A172 (cell line): ENCODE measurements at regions not wholly inside any gene's neighbourhood (a gene's known extent, or its start where the extent isn't known, plus 50 kb on each side); places are given as distances from the start of the nearest gene placed in this dataset.

Experiments
- DNase-seq: peaks from one replicate; pipeline ENCODE4 v3.0.0-alpha.2; 2015; ENCODE audit warnings: low spot score

DNA sequence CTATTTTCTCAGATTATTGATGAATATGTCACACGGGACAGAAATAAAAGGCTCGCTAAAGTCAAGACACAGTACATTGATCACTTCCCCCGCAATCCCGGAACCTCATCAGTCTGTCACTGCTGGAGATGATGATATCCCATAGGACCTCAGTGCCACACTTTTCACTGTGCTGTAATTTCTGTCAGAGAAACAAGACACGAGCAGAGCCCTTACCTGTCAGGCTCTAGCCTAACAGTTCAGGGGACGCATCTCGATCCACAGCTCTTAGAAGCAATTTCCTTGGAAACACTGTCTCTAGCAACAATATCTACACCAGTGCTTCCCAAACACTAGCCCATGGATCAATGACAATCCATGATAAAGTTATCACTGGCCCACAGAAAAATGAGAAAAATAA, 140.0 kb downstream of the GRIN2B start:
- no peak for DNase-seq

DNA sequence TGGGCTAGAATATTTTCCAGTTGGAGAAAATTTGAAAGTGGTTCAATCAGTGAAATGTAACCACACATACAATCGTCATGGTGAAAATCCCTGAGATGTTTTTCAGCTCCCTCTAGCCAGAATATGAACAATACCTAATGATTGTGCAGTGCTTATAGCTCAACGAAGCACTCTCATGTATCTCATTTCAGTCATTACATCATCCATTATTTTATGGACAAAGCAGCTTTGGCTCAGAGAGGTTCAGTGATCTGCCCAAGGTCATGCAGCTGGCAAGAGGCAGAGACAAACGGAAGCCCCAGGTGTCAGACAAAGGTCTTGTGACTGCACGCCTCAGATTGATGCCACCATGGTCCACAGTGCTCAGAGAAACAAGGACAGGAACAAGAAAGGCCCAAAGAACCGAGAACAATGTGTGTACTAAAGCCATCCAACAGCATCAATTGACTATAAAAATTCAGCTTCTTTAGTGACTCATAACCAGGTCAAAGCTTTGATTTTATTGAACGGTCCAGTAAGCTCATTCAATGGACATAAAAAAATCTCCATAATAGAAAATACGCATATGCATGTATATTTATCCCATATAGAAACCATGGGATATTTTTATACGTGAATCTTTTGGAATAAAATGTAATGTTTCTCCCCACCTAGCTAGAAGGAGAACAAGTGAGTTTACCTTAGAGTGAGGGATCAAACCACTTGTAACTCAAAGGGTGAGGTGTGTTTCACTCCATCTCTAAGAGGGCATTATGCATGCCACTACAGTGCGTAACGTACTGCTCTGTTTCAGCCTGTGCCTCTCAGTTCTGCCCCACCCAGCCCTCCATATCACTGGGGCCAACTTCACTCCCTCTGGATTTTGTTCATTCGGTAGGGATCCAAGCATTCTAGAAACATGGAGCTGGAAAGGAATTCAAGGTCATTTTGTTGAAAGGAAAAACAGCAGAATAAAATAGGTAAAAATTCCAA, 141.8 kb downstream of the GRIN2B start:
- no peak for DNase-seq

DNA sequence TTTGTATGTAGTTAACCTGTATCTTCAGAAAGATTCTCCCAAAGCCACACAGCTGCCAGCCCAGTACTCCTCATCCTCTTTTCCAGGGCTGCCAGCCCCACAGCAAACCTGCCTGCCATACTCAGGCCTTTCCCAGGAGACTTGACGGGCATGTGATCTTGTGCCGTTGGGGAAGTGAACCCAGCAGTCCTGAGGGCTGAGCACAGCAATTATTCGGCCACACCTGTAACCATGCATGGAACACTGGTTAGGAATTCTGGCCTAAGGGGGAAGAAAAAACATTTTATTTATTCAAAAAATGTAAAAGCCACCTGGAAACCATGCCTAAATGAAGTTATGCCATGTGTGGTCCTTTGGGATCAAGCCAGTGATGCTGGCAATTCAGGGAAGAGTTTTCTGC, 145.3 kb downstream of the GRIN2B start:
- DNase-seq, result no peak

DNA sequence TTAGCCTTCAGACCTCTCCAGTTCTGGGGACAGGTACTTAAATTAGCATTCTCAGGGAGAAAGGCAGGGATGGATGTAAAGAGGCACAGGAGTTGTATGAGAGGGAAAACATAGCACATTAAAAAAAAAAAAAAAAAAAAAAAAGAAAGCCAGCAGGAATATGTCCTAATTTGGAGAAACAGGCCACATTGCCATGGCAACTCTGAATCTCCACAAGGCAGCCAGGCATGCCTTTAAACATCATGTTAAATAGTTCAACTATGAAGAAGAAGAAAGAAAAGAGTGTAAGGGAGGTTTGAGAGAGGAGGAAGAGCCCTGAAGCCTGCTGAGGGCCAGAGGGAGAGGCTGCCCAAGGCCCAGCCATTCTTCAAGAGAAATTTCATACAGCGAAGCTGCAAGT, 145.8 kb downstream of the GRIN2B start:
- no peak for DNase-seq

DNA sequence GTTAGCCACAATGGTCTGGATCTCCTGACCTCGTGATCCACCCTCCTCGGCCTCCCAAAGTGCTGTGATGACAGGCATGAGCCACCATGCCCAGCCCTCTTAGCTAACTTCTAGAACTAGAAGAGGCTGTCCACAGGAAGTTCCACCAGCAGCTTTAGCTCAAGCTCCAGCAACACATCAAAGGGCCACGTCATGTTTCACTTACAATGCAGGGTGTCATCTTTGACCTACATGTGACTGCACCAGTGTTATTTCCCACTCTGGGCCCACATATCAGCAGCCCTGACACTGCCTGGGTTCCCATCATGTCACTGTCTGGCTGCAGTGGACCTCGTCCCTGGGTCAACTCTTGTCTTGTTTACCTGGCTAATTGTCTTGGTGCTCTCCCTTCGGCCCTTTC, 147.2 kb downstream of the GRIN2B start:
- no peak for DNase-seq

DNA sequence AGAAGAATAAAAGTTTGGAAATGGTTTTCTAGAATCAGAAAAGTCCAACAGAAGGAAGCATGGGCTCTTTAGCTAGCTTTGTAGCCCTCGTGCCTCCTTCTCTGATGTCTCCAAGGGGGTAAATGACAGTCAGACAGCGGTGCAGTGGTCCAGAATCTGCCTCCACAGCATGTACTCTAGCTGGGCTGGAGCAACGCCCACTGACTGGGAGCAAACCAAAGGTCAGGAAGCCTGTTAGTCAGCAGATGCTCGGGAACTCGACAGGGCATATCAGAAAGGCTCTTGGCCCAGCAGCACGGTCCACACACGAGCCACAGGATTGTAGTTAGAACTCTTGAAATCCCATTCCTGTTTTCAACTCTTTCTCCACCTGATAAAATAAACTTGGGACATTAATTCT, 164.3 kb downstream of the GRIN2B start:
- DNase-seq, result no peak

DNA sequence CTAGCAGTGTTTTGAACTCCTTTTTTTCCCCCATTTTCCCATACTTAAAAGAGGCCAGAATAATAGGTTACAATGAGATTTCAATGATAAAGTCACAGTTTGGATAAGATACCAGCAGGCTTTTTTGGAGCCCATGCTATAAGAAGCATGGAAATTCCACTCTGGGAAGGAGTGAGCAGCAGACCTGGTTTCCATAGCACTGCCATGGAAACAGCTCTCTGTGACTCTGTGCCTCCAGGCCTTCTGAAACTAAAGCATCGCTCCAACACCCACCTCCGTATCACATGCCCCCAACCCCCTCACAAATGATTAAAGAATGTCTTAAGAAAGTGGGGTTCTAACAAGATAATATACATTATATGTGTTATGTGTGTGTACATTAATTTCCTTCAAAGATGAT, 165.0 kb downstream of the GRIN2B start:
- DNase-seq, result no peak

DNA sequence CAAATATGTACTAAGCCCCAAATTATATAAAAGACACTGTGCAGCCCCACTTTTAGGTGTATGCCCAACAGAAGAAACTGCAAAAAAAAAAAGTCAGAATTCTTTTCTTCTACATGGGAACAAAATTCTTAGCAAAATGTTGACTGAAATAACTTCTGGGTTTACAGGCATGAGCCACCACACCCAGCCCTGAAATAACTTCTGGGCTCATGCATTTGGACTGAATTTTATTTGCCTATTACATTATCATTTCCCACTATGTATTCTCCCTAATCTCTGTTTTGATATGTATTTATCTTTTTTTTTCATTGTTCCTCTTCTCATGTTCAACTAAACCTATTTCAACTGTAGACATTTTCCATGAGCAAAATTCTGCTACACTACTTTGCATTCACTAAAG, 169.2 kb downstream of the GRIN2B start:
- no peak for DNase-seq

DNA sequence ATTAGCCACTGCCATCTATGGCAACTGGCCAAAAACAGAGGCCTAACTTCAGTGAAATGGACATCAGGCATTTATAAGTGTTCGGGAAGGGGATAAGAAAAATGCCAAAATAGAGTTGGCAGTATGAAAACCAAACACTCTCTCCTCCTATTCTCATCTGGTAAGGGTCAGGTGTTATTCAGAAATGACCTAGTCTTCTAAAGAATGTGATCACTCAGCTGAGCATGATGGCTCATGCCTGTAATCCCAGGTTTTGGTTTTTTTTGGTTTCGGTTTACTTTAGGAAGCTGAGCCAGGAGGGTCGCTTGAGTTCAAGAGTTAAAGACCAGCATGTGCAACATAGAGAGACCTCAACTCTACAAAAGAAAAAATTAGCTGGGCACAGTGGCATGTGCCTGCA, 170.3 kb downstream of the GRIN2B start:
- DNase-seq, result no peak

DNA sequence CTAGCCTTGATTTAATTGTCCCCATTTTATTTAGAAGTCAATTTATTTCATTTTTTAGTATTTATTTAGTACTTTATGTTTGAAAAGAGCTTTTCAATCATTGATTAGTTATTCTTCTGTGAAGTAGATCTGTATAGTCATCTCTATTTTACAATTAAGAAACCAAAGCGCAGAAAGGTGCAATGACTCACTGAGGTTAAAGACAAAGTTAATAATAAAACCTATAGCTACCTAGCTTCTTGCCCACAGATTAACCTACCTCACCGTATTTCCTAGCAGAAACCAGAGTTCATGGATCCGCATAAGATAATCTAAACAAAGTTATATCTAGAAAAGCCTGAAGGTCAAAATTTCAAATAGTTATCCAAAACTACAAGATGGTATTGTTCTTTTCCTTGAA, 176.4 kb downstream of the GRIN2B start:
- DNase-seq, result no peak

DNA sequence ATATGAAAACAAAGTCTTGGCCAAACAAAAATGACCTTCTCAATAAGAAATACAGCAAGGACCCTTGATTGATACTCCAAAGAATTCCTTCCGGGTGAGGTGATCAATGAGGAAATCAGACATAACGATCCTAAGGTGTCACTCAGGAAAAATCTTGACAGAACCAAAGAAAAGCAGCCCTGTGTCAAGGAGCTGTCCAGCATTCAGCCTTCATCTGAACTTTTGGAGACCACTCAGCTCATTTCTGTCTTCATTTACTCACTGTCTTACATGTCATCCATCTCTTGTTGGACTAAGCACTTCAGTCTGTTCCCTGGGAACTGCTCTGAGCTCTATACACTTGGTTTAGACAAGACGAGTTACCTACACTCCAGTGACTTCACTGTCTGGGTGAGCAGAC, 179.9 kb downstream of the GRIN2B start:
- DNase-seq, result no peak

DNA sequence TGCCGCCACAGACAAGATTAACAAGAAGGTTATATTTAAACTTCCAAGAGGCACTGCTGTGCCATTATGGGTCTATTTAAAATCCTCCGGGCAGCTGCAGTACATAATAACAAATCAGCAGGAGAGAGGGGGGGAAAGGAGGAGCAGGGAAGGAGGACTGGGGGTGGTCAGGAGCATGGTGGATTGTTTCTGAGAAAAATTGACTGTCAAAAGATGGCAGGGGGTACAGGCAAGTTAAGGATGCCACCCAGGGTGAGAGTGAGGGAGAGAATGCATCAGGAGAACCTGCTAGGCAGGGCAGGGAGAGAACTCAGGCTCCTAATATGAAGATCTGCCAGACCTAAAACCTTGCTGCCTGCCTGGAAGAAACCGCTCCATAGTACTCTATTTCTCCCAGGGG, 181.8 kb downstream of the GRIN2B start:
- DNase-seq, result no peak

DNA sequence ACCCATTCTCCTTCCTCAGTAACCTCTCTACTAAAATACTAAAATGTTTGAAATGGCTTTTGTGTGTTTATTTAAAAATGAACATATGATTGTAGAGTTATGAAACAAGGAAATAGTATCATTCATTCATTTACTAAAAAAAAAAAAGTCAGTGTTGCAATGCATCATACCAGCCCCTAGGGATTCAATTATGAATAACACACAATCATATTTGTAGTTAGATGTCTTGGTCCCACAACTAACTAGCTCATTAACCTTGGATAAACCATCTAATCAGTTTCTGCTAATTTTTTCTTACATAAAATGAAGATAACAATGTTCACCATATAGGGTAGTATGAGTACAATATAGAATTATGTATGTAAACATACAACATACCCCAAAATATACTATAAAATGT, 183.2 kb downstream of the GRIN2B start:
- no peak for DNase-seq

DNA sequence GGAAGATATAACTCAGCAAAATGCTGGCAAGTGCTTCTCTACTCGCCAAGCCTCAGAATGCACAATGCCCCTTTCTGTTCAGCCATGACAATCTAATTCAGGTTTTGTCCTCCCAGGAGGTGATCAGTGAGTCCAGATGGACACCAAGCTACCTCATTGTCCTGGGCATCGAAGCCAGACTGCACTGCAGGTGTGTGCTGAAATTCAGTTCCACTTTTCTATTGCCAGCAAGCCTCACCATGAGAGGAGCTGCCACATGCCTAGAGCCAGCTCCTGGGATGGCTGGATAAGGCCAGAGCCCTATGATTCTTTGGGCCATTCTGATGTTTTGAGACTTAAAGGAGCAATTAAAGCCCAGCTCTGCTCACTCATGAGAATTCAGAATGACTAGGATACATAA, 186.7 kb downstream of the GRIN2B start:
- no peak for DNase-seq

DNA sequence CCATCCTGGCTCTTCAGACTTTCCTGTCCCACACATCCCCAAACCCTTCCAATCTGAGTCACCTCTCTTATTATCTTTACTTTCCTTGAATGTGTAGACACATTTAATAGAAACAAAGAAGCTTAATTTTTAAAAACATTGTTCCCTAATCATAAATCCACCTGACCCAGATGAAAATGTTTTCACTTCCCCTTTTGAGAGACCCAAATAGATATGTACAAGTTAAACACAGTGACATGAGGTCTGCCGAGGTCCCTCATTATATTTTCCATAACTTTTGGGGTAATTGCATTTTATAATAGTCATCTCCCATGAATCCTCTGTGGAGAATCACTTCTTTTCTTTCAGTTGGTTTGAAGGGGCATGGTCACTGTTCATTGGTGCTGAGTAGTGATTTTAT, 191.1 kb downstream of the GRIN2B start:
- DNase-seq, result no peak

DNA sequence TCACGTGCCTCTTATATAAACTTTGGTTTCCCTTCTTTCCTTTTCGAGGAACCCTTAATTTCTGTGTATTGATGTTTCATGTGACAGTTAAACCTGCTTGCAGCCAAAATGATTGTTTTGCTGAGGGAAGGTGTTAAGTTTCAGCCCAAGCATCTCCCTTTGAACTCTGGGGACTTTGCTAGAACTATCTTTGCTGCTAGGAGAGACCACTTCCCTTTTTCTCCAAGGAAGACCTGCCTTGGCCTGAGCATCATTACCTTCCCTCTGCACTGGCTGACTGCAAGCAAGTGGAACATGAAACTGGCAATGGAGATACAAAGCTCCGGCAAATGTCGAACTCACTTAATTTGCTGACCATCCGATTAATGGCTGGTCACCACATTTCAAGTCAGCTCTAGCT, 192.8 kb downstream of the GRIN2B start:
- no peak for DNase-seq

DNA sequence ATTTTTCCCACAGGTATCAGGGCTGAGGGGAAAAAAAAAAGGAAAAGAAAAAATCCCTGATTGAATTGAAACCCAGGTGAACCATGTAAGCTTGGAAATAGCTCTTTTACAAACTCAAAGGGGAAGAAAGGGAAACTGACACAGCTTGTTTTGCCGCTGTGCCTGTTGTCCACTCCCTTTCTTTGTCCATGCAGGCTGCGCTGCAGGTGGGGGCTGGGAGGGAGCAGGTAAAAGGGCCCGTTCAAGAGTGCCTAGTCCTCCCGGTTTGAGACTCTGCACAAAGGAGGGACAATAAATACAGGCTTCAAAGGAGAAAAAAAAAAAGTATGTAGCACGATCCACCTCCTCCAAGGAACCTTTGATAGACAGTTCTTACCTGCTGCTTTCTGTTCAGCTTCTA, 194.8 kb downstream of the GRIN2B start:
- no peak for DNase-seq

DNA sequence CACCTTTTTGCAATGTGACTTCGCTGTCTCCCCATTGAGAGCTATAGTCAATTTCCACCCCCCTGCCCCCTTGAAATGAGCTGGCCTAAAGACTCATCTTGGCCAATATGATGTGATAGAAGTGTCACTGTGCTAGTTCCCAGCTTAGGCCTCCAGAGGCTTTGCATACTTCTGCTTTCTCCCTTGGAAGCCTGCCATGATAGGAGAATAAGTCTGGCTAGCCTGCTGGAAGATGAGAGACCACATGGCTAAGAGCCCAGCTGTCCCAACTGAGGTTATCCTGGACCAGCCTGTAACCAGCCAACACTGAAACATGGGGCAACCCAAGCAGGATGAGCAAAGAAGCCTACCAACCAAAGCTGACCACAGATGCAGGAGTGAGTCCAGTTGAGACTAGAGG, 196.9 kb downstream of the GRIN2B start:
- no peak for DNase-seq

DNA sequence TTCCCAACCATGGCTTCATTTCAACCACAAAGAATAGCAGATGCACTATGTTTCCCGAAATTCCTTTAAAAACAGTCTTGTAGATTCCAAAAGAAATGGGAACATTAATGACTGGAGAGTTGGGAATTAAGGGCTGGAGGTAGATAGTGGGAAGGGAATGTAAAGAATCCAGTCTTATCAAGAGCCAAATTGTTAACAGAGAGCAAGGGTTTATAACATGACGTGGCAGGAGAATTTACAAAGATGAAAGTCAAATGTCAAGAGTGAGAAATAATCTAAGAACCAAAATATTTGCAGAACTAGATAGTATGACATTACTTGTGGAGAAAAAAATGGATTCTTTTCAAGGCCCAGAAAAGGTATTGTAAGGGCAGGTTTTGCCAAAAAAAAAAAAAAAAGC, 200.9 kb downstream of the GRIN2B start:
- DNase-seq, result no peak

DNA sequence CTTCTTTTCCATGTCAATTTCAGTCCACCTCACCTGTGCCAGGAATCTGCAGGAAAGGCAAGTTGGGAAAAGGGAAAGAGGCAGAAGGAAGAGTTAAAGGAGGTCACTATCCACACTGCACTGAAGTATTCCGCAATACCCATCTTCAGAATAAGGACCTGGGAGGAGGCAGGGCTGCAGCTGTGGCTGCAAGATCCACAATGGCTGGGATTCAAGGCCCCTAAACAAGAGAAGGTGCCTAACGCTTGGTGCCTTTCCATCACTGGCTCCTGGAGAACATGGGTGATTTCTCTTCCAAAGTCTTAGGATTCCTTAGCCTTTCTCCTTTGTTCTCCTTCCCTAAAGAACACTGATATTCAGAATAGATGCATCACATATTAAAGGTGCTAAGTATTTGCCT, 204.0 kb downstream of the GRIN2B start:
- DNase-seq, result no peak

DNA sequence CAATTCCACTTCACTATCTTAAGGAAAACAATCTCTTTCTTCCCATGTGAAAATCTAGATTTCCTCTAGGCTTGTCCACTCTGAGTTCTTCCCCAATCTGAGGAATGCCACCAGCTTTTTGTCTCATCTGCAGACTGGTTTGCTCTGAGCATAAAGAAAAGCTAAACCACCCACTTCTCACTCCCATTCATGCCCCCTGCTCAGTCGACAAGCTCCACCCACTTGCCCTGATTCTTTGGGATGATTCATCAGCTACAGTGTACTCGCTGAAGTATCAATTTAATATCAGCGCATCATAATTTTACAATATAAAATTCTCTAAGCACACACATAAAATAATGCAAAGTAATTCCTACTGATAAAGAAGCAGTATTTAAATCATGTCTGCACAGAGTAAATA, 209.1 kb downstream of the GRIN2B start:
- no peak for DNase-seq

DNA sequence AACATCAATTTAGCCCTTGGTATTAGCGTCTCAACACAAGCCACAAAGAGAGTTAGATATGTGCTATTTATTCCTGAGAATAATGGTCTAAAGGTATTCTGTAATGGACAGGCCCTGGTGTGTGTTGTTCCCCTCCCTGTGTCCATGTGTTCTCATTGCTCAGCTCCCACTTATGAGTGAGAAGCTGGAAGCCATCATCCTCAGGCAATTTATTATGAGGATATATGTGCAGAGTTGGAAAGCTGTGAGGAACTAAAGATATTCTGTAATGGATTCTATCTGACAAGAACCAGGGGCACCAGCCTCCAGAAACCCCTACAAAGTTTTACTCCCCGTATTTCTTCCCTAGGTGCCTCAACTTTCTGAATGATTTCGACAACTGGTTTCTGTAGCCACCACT, 210.8 kb downstream of the GRIN2B start:
- no peak for DNase-seq

DNA sequence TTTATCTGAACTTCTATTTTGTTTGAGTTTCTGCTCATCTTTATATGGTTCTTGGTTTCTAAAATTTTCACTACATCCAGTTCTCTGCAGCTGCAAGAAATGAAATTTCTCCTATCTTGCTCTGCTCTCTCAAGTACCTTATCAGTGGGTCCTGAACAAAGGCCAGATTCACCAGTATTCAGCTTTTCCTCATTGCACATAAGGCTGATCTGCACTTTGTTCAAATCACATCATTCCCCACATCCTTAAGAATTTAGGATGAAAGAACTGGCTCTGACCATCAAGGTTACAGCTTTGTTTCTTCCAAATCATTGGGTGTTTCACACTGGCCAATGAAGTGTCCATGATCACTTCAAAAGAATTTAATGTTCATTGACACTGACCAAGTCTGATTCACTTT, 211.4 kb downstream of the GRIN2B start:
- no peak for DNase-seq

DNA sequence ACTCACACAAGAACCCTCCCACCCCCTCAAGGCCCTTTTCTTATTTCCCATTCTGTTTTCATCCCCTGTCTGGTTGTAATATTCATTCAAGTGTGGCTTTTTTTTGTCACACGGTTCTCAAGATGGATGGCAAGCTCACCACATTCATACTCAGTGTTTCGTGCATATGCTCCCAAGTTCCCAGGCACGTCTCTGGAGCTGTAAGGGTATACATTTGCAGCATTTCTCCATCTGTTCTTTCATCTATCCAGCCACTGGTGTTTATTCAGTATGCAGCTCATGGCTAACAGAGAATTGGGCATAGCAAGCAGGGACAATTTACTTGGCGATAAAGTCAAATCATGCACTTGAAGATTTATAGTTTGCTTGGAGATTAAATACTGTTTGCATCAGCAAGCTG, 212.1 kb downstream of the GRIN2B start:
- no peak for DNase-seq
